ENCODE measurements at regions not wholly inside any gene's neighbourhood (a gene's known extent, or its start where the extent isn't known, plus 50 kb on each side); places are given as distances from the start of the nearest gene placed in this dataset.

GRCh38 chr21:35674091-35674671 lies 386.1 kb downstream of the SETD4 start:
- TF ChIP-seq EZH2phosphoT487 (IDR thresholded peaks at IDR 0.05; ENCODE audit: insufficient read depth, low read depth): no peak
- TF ChIP-seq EZH2 (IDR thresholded peaks at IDR 0.05; ENCODE audit: insufficient read depth, poor library complexity, severe bottlenecking): no peak
